ENCODE measurements at regions not wholly inside any gene's neighbourhood (a gene's known extent, or its start where the extent isn't known, plus 50 kb on each side); places are given as distances from the start of the nearest gene placed in this dataset.

- H3K4me3 ChIP-seq (ENCODE audit: low read depth, low read length): no peak overlapping the region
- no peak for TF ChIP-seq CTCF (IDR thresholded peaks at IDR 0.05; ENCODE audit: low read depth, low read length)
Measured at GRCh38 chr2:163887182-163887581, 151.4 kb upstream of the FIGN start.

- TF ChIP-seq CTCF (IDR thresholded peaks at IDR 0.05; ENCODE audit: low read depth, low read length): no peak
Measured at GRCh38 chr2:163884416-163884815, 148.6 kb upstream of the FIGN start.

GRCh38 chr2:163878718-163879117 lies 142.9 kb upstream of the FIGN start:
- peak; percentile 62 for TF ChIP-seq CTCF (IDR thresholded peaks at IDR 0.05; ENCODE audit: low read depth, low read length)
- no peak overlapping the region for H3K4me3 ChIP-seq (ENCODE audit: low read depth, low read length)

More at GRCh38 chr2:163884416-163884815, 148.6 kb upstream of the FIGN start:
- no peak overlapping the region for H3K4me3 ChIP-seq (ENCODE audit: low read depth, low read length)

- no peak for TF ChIP-seq CTCF (IDR thresholded peaks at IDR 0.05; ENCODE audit: low read depth, low read length)
- no peak overlapping the region for H3K4me3 ChIP-seq (ENCODE audit: low read depth, low read length)
Measured at GRCh38 chr2:163877316-163877715, 141.5 kb upstream of the FIGN start.

GRCh38 chr2:163863073-163863472 lies 127.3 kb upstream of the FIGN start:
- no peak for TF ChIP-seq CTCF (IDR thresholded peaks at IDR 0.05; ENCODE audit: low read depth, low read length)
- no peak overlapping the region for H3K4me3 ChIP-seq (ENCODE audit: low read depth, low read length)

- TF ChIP-seq CTCF (IDR thresholded peaks at IDR 0.05; ENCODE audit: low read depth, low read length): no peak
- H3K4me3 ChIP-seq (ENCODE audit: low read depth, low read length): peak overlapping the region; percentile 34
Measured at GRCh38 chr2:163859951-163860350, 124.1 kb upstream of the FIGN start.

- TF ChIP-seq CTCF (IDR thresholded peaks at IDR 0.05; ENCODE audit: low read depth, low read length): no peak
- no peak overlapping the region for H3K4me3 ChIP-seq (ENCODE audit: low read depth, low read length)
Measured at GRCh38 chr2:163856941-163857340, 121.1 kb upstream of the FIGN start.

All from WI38 (cell line).